ENCODE measurements at regions not wholly inside any gene's neighbourhood (a gene's known extent, or its start where the extent isn't known, plus 50 kb on each side); places are given as distances from the start of the nearest gene placed in this dataset.

- Histone ChIP-seq H3K79me2 (ENCODE audit: insufficient read depth, low read depth, low read length) (no peaks in the 10 kb centered on the region), H4K20me1 (ENCODE audit: insufficient read depth, low read length) (no peaks in the 10 kb centered on the region), H3K27ac (ENCODE audit: low read depth, low read length, poor library complexity, severe bottlenecking) (no peak overlapping the region), H2AFZ (ENCODE audit: low read length) (no peak overlapping the region), H3K36me3 (ENCODE audit: insufficient read depth, low read length) (no peaks in the 10 kb centered on the region), H3K9me2 (ENCODE audit: insufficient read depth, low read length) (no peaks in the 10 kb centered on the region), H3K4me3 (ENCODE audit: low read depth, low read length, poor library complexity, severe bottlenecking) (no peak overlapping the region), H3K9me3 (ENCODE audit: low read length) (no peaks in the 10 kb centered on the region), H3K4me2 (ENCODE audit: low read length) (no peak overlapping the region), H3K4me1 (ENCODE audit: insufficient read depth, low read length, poor library complexity, severe bottlenecking) (no peaks in the 10 kb centered on the region)
- TF ChIP-seq CTCF (conservative IDR thresholded peaks at IDR 0.05; ENCODE audit: low read length) (no peak), EZH2phosphoT487 (IDR thresholded peaks at IDR 0.05; ENCODE audit: borderline replicate concordance, low read depth, low read length) (no peak)
- CTCF ChIA-PET (ENCODE audit: unreplicated experiment), result no interaction called here
- DNase-seq (ENCODE audit: low spot score), result no peak
- intact Hi-C loops (cut with micrococcal nuclease; ENCODE audit: unreplicated experiment), result no loop called here
- no TSS peak for BruUV-seq (replicated peaks)
- POLR2A ChIA-PET, result interaction anchor here (0.7 kb wide), 1 partner anchor 850 kb away, joined by 3 read pairs; no protein-coding TSS in a partner anchor
These were observed 205.0 kb upstream of the NFIA start for GRCh38 chr1:60877376-60877775.

- no TSS peak for BruUV-seq (replicated peaks)
- H3K27ac ChIP-seq (ENCODE audit: low read depth, low read length, poor library complexity, severe bottlenecking), result no peak overlapping the region
- intact Hi-C loops (cut with micrococcal nuclease; ENCODE audit: unreplicated experiment), result no loop called here
- H3K79me2 ChIP-seq (ENCODE audit: insufficient read depth, low read depth, low read length), result no peaks in the 10 kb centered on the region
- H3K9me2 ChIP-seq (ENCODE audit: insufficient read depth, low read length), result no peaks in the 10 kb centered on the region
- no peaks in the 10 kb centered on the region for H3K9me3 ChIP-seq (ENCODE audit: low read length)
- DNase-seq (ENCODE audit: low spot score), result no peak
- ChIA-PET CTCF (ENCODE audit: unreplicated experiment) (no interaction called here), POLR2A (interaction anchor here (0.6 to 0.7 kb wide), 2 partner anchors 678 to 850 kb away, joined by 3 read pairs; no protein-coding TSS in a partner anchor)
- no peak overlapping the region for H3K4me2 ChIP-seq (ENCODE audit: low read length)
- TF ChIP-seq CTCF (conservative IDR thresholded peaks at IDR 0.05; ENCODE audit: low read length) (no peak), EZH2phosphoT487 (IDR thresholded peaks at IDR 0.05; ENCODE audit: borderline replicate concordance, low read depth, low read length) (no peak)
- no peaks in the 10 kb centered on the region for H3K4me1 ChIP-seq (ENCODE audit: insufficient read depth, low read length, poor library complexity, severe bottlenecking)
- no peak overlapping the region for H2AFZ ChIP-seq (ENCODE audit: low read length)
- H3K4me3 ChIP-seq (ENCODE audit: low read depth, low read length, poor library complexity, severe bottlenecking), result no peak overlapping the region
- no peaks in the 10 kb centered on the region for H4K20me1 ChIP-seq (ENCODE audit: insufficient read depth, low read length)
- H3K36me3 ChIP-seq (ENCODE audit: insufficient read depth, low read length), result no peaks in the 10 kb centered on the region
These were observed 205.4 kb upstream of the NFIA start for GRCh38 chr1:60876952-60877351.

- Histone ChIP-seq H3K36me3 (ENCODE audit: insufficient read depth, low read length) (no peaks in the 10 kb centered on the region), H3K4me3 (ENCODE audit: low read depth, low read length, poor library complexity, severe bottlenecking) (no peak overlapping the region), H2AFZ (ENCODE audit: low read length) (no peak overlapping the region), H3K9me2 (ENCODE audit: insufficient read depth, low read length) (no peaks in the 10 kb centered on the region), H3K4me1 (ENCODE audit: insufficient read depth, low read length, poor library complexity, severe bottlenecking) (no peaks in the 10 kb centered on the region), H3K27ac (ENCODE audit: low read depth, low read length, poor library complexity, severe bottlenecking) (no peak overlapping the region), H4K20me1 (ENCODE audit: insufficient read depth, low read length) (no peaks in the 10 kb centered on the region), H3K9me3 (ENCODE audit: low read length) (no peaks in the 10 kb centered on the region), H3K4me2 (ENCODE audit: low read length) (no peak overlapping the region), H3K79me2 (ENCODE audit: insufficient read depth, low read depth, low read length) (no peaks in the 10 kb centered on the region)
- TF ChIP-seq EZH2phosphoT487 (IDR thresholded peaks at IDR 0.05; ENCODE audit: borderline replicate concordance, low read depth, low read length) (no peak), CTCF (conservative IDR thresholded peaks at IDR 0.05; ENCODE audit: low read length) (no peak)
- BruUV-seq (replicated peaks), result no TSS peak
- no peak for DNase-seq (ENCODE audit: low spot score)
- POLR2A ChIA-PET, result interaction anchor here (0.7 kb wide), 1 partner anchor 12 kb away, joined by 3 read pairs; no protein-coding TSS in a partner anchor
- intact Hi-C loops (cut with micrococcal nuclease; ENCODE audit: unreplicated experiment), result no loop called here
- CTCF ChIA-PET (ENCODE audit: unreplicated experiment), result no interaction called here
These were observed 207.2 kb upstream of the NFIA start for GRCh38 chr1:60875138-60875537.

Data from OCI-LY7 (cell line).